ENCODE measurements at regions not wholly inside any gene's neighbourhood (a gene's known extent, or its start where the extent isn't known, plus 50 kb on each side); places are given as distances from the start of the nearest gene placed in this dataset.
"Not testable (repeated sequence)": the region's sequence is repeated elsewhere in the genome, so short reads cannot be mapped to it uniquely, and the experiment has no call there.

GRCh38 chr14:31911160-31911559 lies 165.9 kb upstream of the ARHGAP5 start:
- Histone ChIP-seq H3K27ac (ENCODE audit: insufficient read depth, low read length, poor library complexity, severe bottlenecking) (no peak overlapping the region), H3K9me3 (ENCODE audit: control insufficient read depth in 2 of 2, low read length in 2 of 2) (peaks cover 11% of the 10 kb centered on the region in 2 experiments), H3K27me3 (ENCODE audit: control insufficient read depth, insufficient read depth, low read length) (no peaks in the 10 kb centered on the region), H3K4me1 (ENCODE audit: control insufficient read depth, insufficient read depth, low read length, poor library complexity, severe bottlenecking) (no peaks in the 10 kb centered on the region), H3K36me3 (ENCODE audit: control insufficient read depth, insufficient read depth, low read length) (no peaks in the 10 kb centered on the region), H3K4me3 (ENCODE audit: low read depth, low read length) (no peak overlapping the region)
- no peaks in the 10 kb centered on the region for H3K4me1 Mint-ChIP-seq
- H3K27me3 Mint-ChIP-seq, result peaks cover 6% of the 10 kb centered on the region
- H3K4me3 Mint-ChIP-seq, result no peak overlapping the region
- DNase-seq (no peak), ATAC-seq (ENCODE audit: low read depth in 2 of 2) (no peak)
- H3K36me3 Mint-ChIP-seq, result no peaks in the 10 kb centered on the region
- H3K9me3 Mint-ChIP-seq, result peaks cover 0 to 21% (median 5%) of the 10 kb centered on the region in 7 donors
- H3K27ac Mint-ChIP-seq, result no peak overlapping the region

GRCh38 chr14:31913370-31913769 lies 163.7 kb upstream of the ARHGAP5 start:
- no peaks in the 10 kb centered on the region for H3K36me3 Mint-ChIP-seq
- no peak overlapping the region for H3K4me3 Mint-ChIP-seq
- H3K27me3 Mint-ChIP-seq, result peaks cover 6% of the 10 kb centered on the region
- no peak overlapping the region for H3K27ac Mint-ChIP-seq
- Histone ChIP-seq H3K27me3 (ENCODE audit: control insufficient read depth, insufficient read depth, low read length) (no peaks in the 10 kb centered on the region), H3K4me3 (ENCODE audit: low read depth, low read length) (no peak overlapping the region), H3K27ac (ENCODE audit: insufficient read depth, low read length, poor library complexity, severe bottlenecking) (no peak overlapping the region), H3K4me1 (ENCODE audit: control insufficient read depth, insufficient read depth, low read length, poor library complexity, severe bottlenecking) (no peaks in the 10 kb centered on the region), H3K9me3 (ENCODE audit: control insufficient read depth in 2 of 2, low read length in 2 of 2) (peaks cover 11% of the 10 kb centered on the region in 2 experiments), H3K36me3 (ENCODE audit: control insufficient read depth, insufficient read depth, low read length) (no peaks in the 10 kb centered on the region)
- peaks cover 0 to 21% (median 5%) of the 10 kb centered on the region in 7 donors for H3K9me3 Mint-ChIP-seq
- H3K4me1 Mint-ChIP-seq, result no peaks in the 10 kb centered on the region
- ATAC-seq (ENCODE audit: low read depth in 2 of 2), result no peak
- no peak for DNase-seq

- H3K4me3 ChIP-seq (ENCODE audit: low read depth, low read length); DNase-seq; H3K27ac ChIP-seq (ENCODE audit: insufficient read depth, low read length, poor library complexity, severe bottlenecking); H3K4me3 Mint-ChIP-seq; H3K9me3 Mint-ChIP-seq; H3K4me1 Mint-ChIP-seq; H3K36me3 ChIP-seq (ENCODE audit: control insufficient read depth, insufficient read depth, low read length); H3K27me3 Mint-ChIP-seq; H3K36me3 Mint-ChIP-seq; H3K4me1 ChIP-seq (ENCODE audit: control insufficient read depth, insufficient read depth, low read length, poor library complexity, severe bottlenecking); ATAC-seq (ENCODE audit: low read depth in 2 of 2); H3K9me3 ChIP-seq (ENCODE audit: control insufficient read depth in 2 of 2, low read length in 2 of 2); H3K27ac Mint-ChIP-seq; H3K27me3 ChIP-seq (ENCODE audit: control insufficient read depth, insufficient read depth, low read length): not testable (repeated sequence)
These were observed 158.8 kb upstream of the ARHGAP5 start for GRCh38 chr14:31918289-31918688.

- no peaks in the 10 kb centered on the region for H3K36me3 Mint-ChIP-seq
- DNase-seq (no peak), ATAC-seq (ENCODE audit: low read depth in 2 of 2) (no peak)
- no peaks in the 10 kb centered on the region for H3K9me3 Mint-ChIP-seq
- Histone ChIP-seq H3K27me3 (ENCODE audit: control insufficient read depth, insufficient read depth, low read length) (peaks cover 4% of the 10 kb centered on the region), H3K36me3 (ENCODE audit: control insufficient read depth, insufficient read depth, low read length) (no peaks in the 10 kb centered on the region), H3K9me3 (ENCODE audit: control insufficient read depth in 2 of 2, low read length in 2 of 2) (no peaks in the 10 kb centered on the region), H3K4me3 (ENCODE audit: low read depth, low read length) (no peak overlapping the region), H3K4me1 (ENCODE audit: control insufficient read depth, insufficient read depth, low read length, poor library complexity, severe bottlenecking) (no peaks in the 10 kb centered on the region), H3K27ac (ENCODE audit: insufficient read depth, low read length, poor library complexity, severe bottlenecking) (no peak overlapping the region)
- no peaks in the 10 kb centered on the region for H3K4me1 Mint-ChIP-seq
- peaks cover 8% of the 10 kb centered on the region for H3K27me3 Mint-ChIP-seq
- no peak overlapping the region for H3K27ac Mint-ChIP-seq
- H3K4me3 Mint-ChIP-seq, result no peak overlapping the region
These were observed 157.1 kb upstream of the ARHGAP5 start for GRCh38 chr14:31920001-31920400.

GRCh38 chr14:31920989-31921650 lies 156.0 kb upstream of the ARHGAP5 start:
- no peak overlapping the region for H3K4me3 ChIP-seq (ENCODE audit: low read depth, low read length)
- H3K36me3 ChIP-seq (ENCODE audit: control insufficient read depth, insufficient read depth, low read length), result no peaks in the 10 kb centered on the region
- Mint-ChIP-seq H3K4me3 (no peak overlapping the region), H3K27me3 (peaks cover 8% of the 10 kb centered on the region), H3K4me1 (peaks cover 0 to 2% (median under 1%) of the 10 kb centered on the region in 4 donors), H3K36me3 (no peaks in the 10 kb centered on the region), H3K9me3 (no peaks in the 10 kb centered on the region), H3K27ac (no peak overlapping the region)
- ATAC-seq (ENCODE audit: low read depth in 2 of 2), result no peak
- H3K27me3 ChIP-seq (ENCODE audit: control insufficient read depth, insufficient read depth, low read length), result peaks cover 4% of the 10 kb centered on the region
- H3K4me1 ChIP-seq (ENCODE audit: control insufficient read depth, insufficient read depth, low read length, poor library complexity, severe bottlenecking), result no peaks in the 10 kb centered on the region
- H3K27ac ChIP-seq (ENCODE audit: insufficient read depth, low read length, poor library complexity, severe bottlenecking), result no peak overlapping the region
- no peaks in the 10 kb centered on the region for H3K9me3 ChIP-seq (ENCODE audit: control insufficient read depth in 2 of 2, low read length in 2 of 2)
- no peak for DNase-seq

- Histone ChIP-seq H3K4me3 (ENCODE audit: low read depth, low read length) (no peak overlapping the region), H3K9me3 (ENCODE audit: control insufficient read depth in 2 of 2, low read length in 2 of 2) (no peaks in the 10 kb centered on the region), H3K27me3 (ENCODE audit: control insufficient read depth, insufficient read depth, low read length) (peaks cover 4% of the 10 kb centered on the region), H3K4me1 (ENCODE audit: control insufficient read depth, insufficient read depth, low read length, poor library complexity, severe bottlenecking) (no peaks in the 10 kb centered on the region), H3K36me3 (ENCODE audit: control insufficient read depth, insufficient read depth, low read length) (no peaks in the 10 kb centered on the region), H3K27ac (ENCODE audit: insufficient read depth, low read length, poor library complexity, severe bottlenecking) (no peak overlapping the region)
- Mint-ChIP-seq H3K4me1 (peaks cover 0 to 5% (median 1%) of the 10 kb centered on the region in 4 donors), H3K27me3 (peaks cover 8% of the 10 kb centered on the region), H3K36me3 (no peaks in the 10 kb centered on the region), H3K9me3 (no peaks in the 10 kb centered on the region), H3K4me3 (no peak overlapping the region), H3K27ac (no peak overlapping the region)
- DNase-seq (no peak), ATAC-seq (ENCODE audit: low read depth in 2 of 2) (no peak)
These were observed 155.4 kb upstream of the ARHGAP5 start for GRCh38 chr14:31921721-31922120.

- no peak overlapping the region for H3K27ac Mint-ChIP-seq
- Histone ChIP-seq H3K4me1 (ENCODE audit: control insufficient read depth, insufficient read depth, low read length, poor library complexity, severe bottlenecking) (peaks cover 11% of the 10 kb centered on the region), H3K9me3 (ENCODE audit: control insufficient read depth in 2 of 2, low read length in 2 of 2) (no peaks in the 10 kb centered on the region), H3K27ac (ENCODE audit: insufficient read depth, low read length, poor library complexity, severe bottlenecking) (no peak overlapping the region), H3K4me3 (ENCODE audit: low read depth, low read length) (no peak overlapping the region), H3K27me3 (ENCODE audit: control insufficient read depth, insufficient read depth, low read length) (no peaks in the 10 kb centered on the region), H3K36me3 (ENCODE audit: control insufficient read depth, insufficient read depth, low read length) (no peaks in the 10 kb centered on the region)
- H3K27me3 Mint-ChIP-seq, result peaks cover 6% of the 10 kb centered on the region
- DNase-seq (peak in 2 of 3 donors; percentile 51 to 76), ATAC-seq (ENCODE audit: low read depth in 2 of 2) (peak in 1 of 2 donors; percentile 38)
- H3K4me3 Mint-ChIP-seq, result no peak overlapping the region
- no peaks in the 10 kb centered on the region for H3K9me3 Mint-ChIP-seq
- H3K36me3 Mint-ChIP-seq, result no peaks in the 10 kb centered on the region
- H3K4me1 Mint-ChIP-seq, result peaks cover 8 to 22% (median 12%) of the 10 kb centered on the region in 4 donors
These were observed 151.0 kb upstream of the ARHGAP5 start for GRCh38 chr14:31926123-31926522.

- H3K4me3 Mint-ChIP-seq, result no peak overlapping the region
- H3K9me3 ChIP-seq (ENCODE audit: control insufficient read depth in 2 of 2, low read length in 2 of 2), result no peaks in the 10 kb centered on the region
- no peak for ATAC-seq (ENCODE audit: low read depth in 2 of 2)
- peaks cover 8 to 22% (median 12%) of the 10 kb centered on the region in 4 donors for H3K4me1 Mint-ChIP-seq
- peaks cover 11% of the 10 kb centered on the region for H3K4me1 ChIP-seq (ENCODE audit: control insufficient read depth, insufficient read depth, low read length, poor library complexity, severe bottlenecking)
- no peaks in the 10 kb centered on the region for H3K36me3 ChIP-seq (ENCODE audit: control insufficient read depth, insufficient read depth, low read length)
- no peak overlapping the region for H3K4me3 ChIP-seq (ENCODE audit: low read depth, low read length)
- no peaks in the 10 kb centered on the region for H3K27me3 ChIP-seq (ENCODE audit: control insufficient read depth, insufficient read depth, low read length)
- no peak for DNase-seq
- no peaks in the 10 kb centered on the region for H3K36me3 Mint-ChIP-seq
- H3K27me3 Mint-ChIP-seq, result peaks cover under 1% of the 10 kb centered on the region
- H3K9me3 Mint-ChIP-seq, result no peaks in the 10 kb centered on the region
- H3K27ac Mint-ChIP-seq, result peak overlapping the region in 2 of 3 donors; percentile 75 to 84
- peak overlapping the region; percentile 50 for H3K27ac ChIP-seq (ENCODE audit: insufficient read depth, low read length, poor library complexity, severe bottlenecking)
These were observed 150.3 kb upstream of the ARHGAP5 start for GRCh38 chr14:31926652-31927347.
